H1 (cell line): ENCODE measurements at regions not wholly inside any gene's neighbourhood (a gene's known extent, or its start where the extent isn't known, plus 50 kb on each side); places are given as distances from the start of the nearest gene placed in this dataset.

Experiments used
- CTCF ChIA-PET: fragments of 300-600 bp; sonication (Branson Sonifier 250); formaldehyde crosslinking; loops from one replicate; lab custom pipeline; 2021; ENCODE audit not compliant: partially characterized antibody; lab: Charles Lee
- POLR2A ChIA-PET: fragments of 300-600 bp; sonication (Branson Sonifier 250); formaldehyde crosslinking; loops from one replicate; lab custom pipeline; 2021; ENCODE audit warnings: inconsistent platforms; ENCODE audit not compliant: partially characterized antibody; lab: Charles Lee
- DNase-seq, 2 experiments: peaks; one replicate each; pipeline versions ENCODE4 v3.0.0 to v3.0.0-alpha.2; 2010 to 2022; ENCODE audit warnings: low spot score in 2 of 2, low read depth in 1 of 2, mixed read lengths in 1 of 2
- FAIRE-seq: peaks from 2 replicates; lab custom pipeline; 2011; peaks lifted over from hg19 to GRCh38; lab: Jason Lieb, UNC
- H2AFZ ChIP-seq: 2 replicates; pipeline ENCODE4 v1.8.1; 2012; ENCODE audit warnings: low read length, inconsistent platforms
- H2AK5ac ChIP-seq: 2 replicates; pipeline ENCODE4 v1.6.1; 2013; ENCODE audit warnings: low read depth, low read length
- H2BK120ac ChIP-seq: replicated peaks from 2 replicates; pipeline ENCODE3; 2013; ENCODE audit warnings: low read depth, low read length, inconsistent platforms
- H2BK12ac ChIP-seq: 2 replicates; pipeline ENCODE4 v1.6.1; 2013; ENCODE audit warnings: low read depth, low read length
- H2BK15ac ChIP-seq: 2 replicates; pipeline ENCODE4 v1.6.1; 2013; ENCODE audit warnings: low read length
- H2BK20ac ChIP-seq: 2 replicates; pipeline ENCODE4 v1.6.1; 2013; ENCODE audit warnings: low read length
- H2BK5ac ChIP-seq: 2 replicates; pipeline ENCODE4 v1.6.1; 2013; ENCODE audit warnings: low read depth, low read length
- H3K14ac ChIP-seq: 2 replicates; pipeline ENCODE4 v1.6.1; 2013; ENCODE audit warnings: inconsistent platforms; ENCODE audit not compliant: insufficient read length
- H3K18ac ChIP-seq: 2 replicates; pipeline ENCODE4 v1.6.1; 2013; ENCODE audit warnings: low read length; ENCODE audit errors: extremely low read depth
- H3K23ac ChIP-seq: 2 replicates; pipeline ENCODE4 v1.6.1; 2013; ENCODE audit warnings: inconsistent platforms; ENCODE audit not compliant: insufficient read length
- H3K23me2 ChIP-seq: 2 replicates; pipeline ENCODE4 v1.6.1; 2013; ENCODE audit warnings: low read depth, low read length
- H3K27ac ChIP-seq: 2 replicates; pipeline ENCODE4 v1.6.1; 2011; ENCODE audit warnings: low read depth, low read length, inconsistent platforms
- H3K27me3 ChIP-seq, 4 experiments: replicated peaks in 1 of 4; 1 replicate in 1 of 4; 2 replicates in 3 of 4; pipeline versions ENCODE4 v1.6.1 to v1.8.1; 2011 to 2013; ENCODE audit warnings: low read length in 3 of 4, mild to moderate bottlenecking in 3 of 4, inconsistent platforms in 2 of 4, mixed read lengths in 2 of 4, moderate library complexity in 1 of 4; ENCODE audit not compliant: control insufficient read depth in 3 of 4, insufficient read depth in 3 of 4; ENCODE audit errors: extremely low read depth in 1 of 4
- H3K36me3 ChIP-seq, 4 experiments: 2 replicates each; pipeline versions ENCODE4 v1.6.1 to v1.8.1; 2011 to 2013; ENCODE audit warnings: mild to moderate bottlenecking in 4 of 4, low read length in 3 of 4, moderate library complexity in 2 of 4, control low read depth in 1 of 4, inconsistent platforms in 1 of 4; ENCODE audit not compliant: insufficient read depth in 4 of 4, control insufficient read depth in 2 of 4
- H3K4ac ChIP-seq: replicated peaks from 2 replicates; pipeline ENCODE3; 2013; ENCODE audit warnings: low read length, low read depth, mixed read lengths, inconsistent platforms; ENCODE audit not compliant: insufficient read length
- H3K4me1 ChIP-seq, 4 experiments: replicated peaks in 1 of 4; 1 replicate in 1 of 4; 2 replicates in 3 of 4; pipeline versions ENCODE4 v1.6.1 to v1.8.1; 2011 to 2013; ENCODE audit warnings: low read length in 3 of 4, inconsistent platforms in 2 of 4, mixed read lengths in 1 of 4; ENCODE audit not compliant: insufficient read depth in 4 of 4, control insufficient read depth in 3 of 4
- H3K4me2 ChIP-seq, 2 experiments: 2 replicates each; pipeline versions ENCODE4 v1.6.1 to v1.8.1; 2011 to 2013; ENCODE audit warnings: low read depth in 2 of 2, low read length in 2 of 2, control low read depth in 1 of 2, inconsistent platforms in 1 of 2, mild to moderate bottlenecking in 1 of 2; ENCODE audit not compliant: insufficient read depth in 1 of 2
- H3K4me3 ChIP-seq, 4 experiments: fragments of 200-600, 300-600 bp in 1 of 4; sonication (generic), shearing (Covaris generic), sonication (Bioruptor Twin) in 1 of 4; 2 replicates each; pipeline versions ENCODE4 v1.5.1 to v1.8.1; 2011 to 2016; ENCODE audit warnings: low read length in 4 of 4, low read depth in 3 of 4, control low read depth in 2 of 4, inconsistent platforms in 2 of 4, mild to moderate bottlenecking in 2 of 4, mixed read lengths in 1 of 4, moderate library complexity in 1 of 4; ENCODE audit not compliant: insufficient read depth in 2 of 4; ENCODE audit errors: extremely low read depth in 1 of 4
- H3K56ac ChIP-seq: replicated peaks from 2 replicates; pipeline ENCODE3; 2013; ENCODE audit warnings: low read depth, mild to moderate bottlenecking, mixed read lengths, low read length, inconsistent platforms; ENCODE audit not compliant: insufficient read length
- H3K79me1 ChIP-seq: 2 replicates; pipeline ENCODE4 v1.6.1; 2013; ENCODE audit warnings: low read depth, low read length, control low read depth
- H3K79me2 ChIP-seq, 2 experiments: 2 replicates each; pipeline versions ENCODE4 v1.6.1 to v1.8.1; 2012 to 2013; ENCODE audit warnings: low read length in 2 of 2, mild to moderate bottlenecking in 2 of 2, inconsistent platforms in 1 of 2; ENCODE audit not compliant: insufficient read depth in 2 of 2, control insufficient read depth in 1 of 2
- H3K9ac ChIP-seq, 4 experiments: replicated peaks in 1 of 4; 1 replicate in 1 of 4; 2 replicates in 3 of 4; pipeline versions ENCODE4 v1.6.1 to v1.8.1; 2011 to 2013; ENCODE audit warnings: low read depth in 3 of 4, low read length in 3 of 4, control low read depth in 2 of 4, mild to moderate bottlenecking in 2 of 4, moderate library complexity in 2 of 4, inconsistent platforms in 1 of 4; ENCODE audit errors: extremely low read depth in 1 of 4
- H3K9me3 ChIP-seq, 2 experiments: 2 replicates each; pipeline versions ENCODE4 v1.6.1 to v1.8.1; 2012 to 2013; ENCODE audit warnings: mild to moderate bottlenecking in 2 of 2, moderate library complexity in 2 of 2, control low read depth in 1 of 2, inconsistent platforms in 1 of 2, low read depth in 1 of 2, low read length in 1 of 2, mixed read lengths in 1 of 2; ENCODE audit not compliant: insufficient read depth in 2 of 2
- H4K20me1 ChIP-seq, 2 experiments: replicated peaks in 1 of 2; 2 replicates each; pipeline versions ENCODE3 to v1.8.1; 2011 to 2013; ENCODE audit warnings: inconsistent platforms in 2 of 2, low read length in 2 of 2, mild to moderate bottlenecking in 1 of 2; ENCODE audit not compliant: insufficient read depth in 2 of 2, control insufficient read depth in 1 of 2
- H4K5ac ChIP-seq: 2 replicates; pipeline ENCODE4 v1.6.1; 2013; ENCODE audit warnings: low read length, low read depth, mixed read lengths, inconsistent platforms; ENCODE audit not compliant: insufficient read length
- H4K8ac ChIP-seq: 2 replicates; pipeline ENCODE4 v1.8.0; 2013; ENCODE audit warnings: mild to moderate bottlenecking, moderate library complexity, low read length, inconsistent platforms; ENCODE audit not compliant: insufficient read depth; ENCODE audit errors: extremely low read depth
- H4K91ac ChIP-seq: replicated peaks from 2 replicates; pipeline ENCODE3; 2013; ENCODE audit warnings: low read length, mixed read lengths, inconsistent platforms; ENCODE audit not compliant: insufficient read length
- CEBPB ChIP-seq: IDR thresholded peaks from 2 replicates; pipeline ENCODE4 v1.6.1; 2012; ENCODE audit warnings: low read depth, low read length
- E2F6 ChIP-seq: IDR thresholded peaks from 2 replicates; pipeline ENCODE4 v1.6.1; 2012; ENCODE audit warnings: inconsistent platforms
- EZH2 ChIP-seq: fragments of 200-600 bp; sonication (generic); IDR thresholded peaks from 2 replicates; pipeline ENCODE4 v1.7.1; 2012; ENCODE audit warnings: low read depth, mild to moderate bottlenecking, moderate library complexity, low read length, inconsistent platforms; ENCODE audit not compliant: severe bottlenecking
- SAP30 ChIP-seq: fragments of 300-600 bp; sonication (generic); IDR thresholded peaks from 2 replicates; pipeline ENCODE4 v1.7.1; 2012; ENCODE audit warnings: low read length, moderate library complexity, mild to moderate bottlenecking, inconsistent platforms; ENCODE audit not compliant: insufficient read depth, insufficient replicate concordance
- SP4 ChIP-seq: IDR thresholded peaks from 2 replicates; pipeline ENCODE4 v1.6.1; 2012; ENCODE audit warnings: low read length, inconsistent platforms
- TEAD4 ChIP-seq: IDR thresholded peaks from 2 replicates; pipeline ENCODE4 v1.6.1; 2012; ENCODE audit warnings: low read depth, low read length, inconsistent platforms, mixed read lengths
- WGBS, 2 experiments: shearing (Covaris generic) in 1 of 2; methylation state at CpG; one replicate each; pipeline versions ENCODE4 v1.1.6 to v1.1.7; 2013 to 2015; ENCODE audit warnings: low lambda C conversion rate in 2 of 2, mixed read lengths in 2 of 2, inconsistent platforms in 1 of 2, low coverage in 1 of 2, missing lambda C conversion rate in 1 of 2; ENCODE audit not compliant: insufficient replicate concordance in 2 of 2, insufficient coverage in 1 of 2, insufficient read length in 1 of 2; ENCODE audit errors: extremely low coverage in 1 of 2, missing lambda C conversion rate in 1 of 2; 5-methylcytosine and 5-hydroxymethylcytosine counted together

GRCh38 chr4:100736641-100737451, 219.0 kb upstream of the EMCN start:
- Histone ChIP-seq H2BK120ac (no peak overlapping the region), H4K8ac (no peak overlapping the region), H3K36me3 (no peaks in the 10 kb centered on the region), H3K9me3 (no peaks in the 10 kb centered on the region), H2BK5ac (no peak overlapping the region), H3K14ac (no peak overlapping the region), H3K79me1 (no peaks in the 10 kb centered on the region), H3K23me2 (peaks cover 2% of the 10 kb centered on the region; the same call in 1 of the 2 replicates), H4K5ac (no peak overlapping the region), H3K27me3 (no peaks in the 10 kb centered on the region), H3K23ac (no peak overlapping the region), H3K18ac (no peak overlapping the region), H4K91ac (no peak overlapping the region), H3K27ac (no peak overlapping the region), H3K4me2 (no peak overlapping the region), H3K9ac (no peak overlapping the region), H3K4me3 (no peak overlapping the region), H3K4ac (no peak overlapping the region), H2BK20ac (no peak overlapping the region), H2BK15ac (no peak overlapping the region), H2AK5ac (no peak overlapping the region)
- ChIA-PET POLR2A (no interaction called here), CTCF (no interaction called here)
- FAIRE-seq = no peak
- WGBS, 2 experiments = 85% methylated on average over 2 of the region's 2 CpGs; no CpG with 5 or more reads in 1 of the 2 experiments
- TF ChIP-seq E2F6 (no peak), EZH2 (no peak), CEBPB (no peak), TEAD4 (no peak), SP4 (no peak), SAP30 (no peak)
- TF ChIP-seq, all 59 proteins: peak for 0
- no peak overlapping the region for H3K56ac ChIP-seq
- no peak overlapping the region for H2AFZ ChIP-seq
- no peak overlapping the region for H2BK12ac ChIP-seq
- H3K4me1 ChIP-seq = no peaks in the 10 kb centered on the region
- H4K20me1 ChIP-seq = no peaks in the 10 kb centered on the region
- H3K79me2 ChIP-seq = no peaks in the 10 kb centered on the region
- DNase-seq = no peak
